NOMO-1 (cell line): ENCODE measurements at regions not wholly inside any gene's neighbourhood (a gene's known extent, or its start where the extent isn't known, plus 50 kb on each side); places are given as distances from the start of the nearest gene placed in this dataset.
A peak's percentile ranks its signal among the peaks of the same experiment; 100 is the strongest.

Source experiments
- DNase-seq, 2 experiments: peaks; one replicate each; lab custom pipeline; 2025; ENCODE audit not compliant: unreplicated experiment in 2 of 2; lab: John Stamatoyannopoulos, UW

DNA sequence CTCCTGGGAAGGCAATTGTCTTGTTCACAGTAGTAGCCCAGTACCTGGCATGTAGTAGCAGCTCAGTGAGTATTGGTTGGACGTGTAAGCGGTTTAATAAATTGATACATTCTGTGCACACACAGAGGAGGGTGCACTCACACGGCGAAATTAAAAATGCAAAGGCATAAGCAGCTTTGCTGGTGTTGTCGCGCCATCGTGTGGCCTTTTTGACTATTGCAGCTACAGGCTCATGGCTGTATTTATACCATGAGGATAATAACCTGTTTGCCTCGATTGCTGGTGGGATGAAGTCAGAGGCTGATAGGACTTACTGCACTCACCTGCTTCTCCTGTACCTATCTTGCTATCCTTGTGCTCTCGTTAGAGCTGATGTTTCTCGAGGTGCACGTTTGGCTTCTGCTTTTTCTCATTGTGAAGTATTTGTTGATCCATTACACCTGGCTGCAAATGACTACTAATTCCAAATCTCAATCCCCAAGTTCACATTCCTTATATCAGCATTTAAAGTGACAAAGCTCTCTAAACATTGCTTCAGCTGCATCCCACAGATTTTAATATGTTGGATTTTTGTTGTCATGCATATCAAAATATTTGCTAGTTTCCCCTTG, 61.5 kb downstream of the TBXT start:
- peak; percentile 21 to 37 for DNase-seq

DNA sequence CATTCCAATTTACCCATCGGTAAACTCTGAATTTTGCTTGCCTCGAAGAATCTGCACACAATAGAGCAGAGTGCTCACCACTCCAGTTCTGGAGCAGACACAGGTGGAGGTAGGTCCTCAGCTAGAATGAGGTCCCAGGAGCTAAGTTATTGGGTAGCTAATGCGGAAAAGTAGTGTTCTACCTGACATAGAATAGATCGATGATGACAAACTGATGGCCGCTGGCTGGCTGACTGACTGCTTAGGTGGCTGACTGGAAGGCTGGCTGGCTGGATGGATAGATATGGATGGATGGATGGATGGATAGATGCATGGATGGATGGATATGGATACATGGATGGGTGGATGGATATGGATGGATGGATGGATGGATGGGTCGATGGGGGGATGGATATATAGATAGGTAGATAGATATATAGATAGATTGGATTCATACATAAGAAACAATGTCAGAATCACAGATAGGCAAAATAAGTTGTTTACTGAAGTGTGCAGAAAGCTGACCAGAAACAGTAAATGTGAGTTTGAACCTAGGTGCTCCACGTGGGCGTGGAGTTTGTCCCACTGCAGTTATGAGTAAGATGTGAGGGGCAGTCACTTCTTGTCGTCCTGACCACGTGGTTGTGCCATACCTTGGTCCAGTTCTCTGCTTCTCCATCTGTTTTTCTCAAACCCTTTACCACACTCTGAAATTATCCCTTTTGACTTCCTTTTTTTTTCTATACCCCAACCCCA, 62.1 kb downstream of the TBXT start:
- no peak for DNase-seq

DNA sequence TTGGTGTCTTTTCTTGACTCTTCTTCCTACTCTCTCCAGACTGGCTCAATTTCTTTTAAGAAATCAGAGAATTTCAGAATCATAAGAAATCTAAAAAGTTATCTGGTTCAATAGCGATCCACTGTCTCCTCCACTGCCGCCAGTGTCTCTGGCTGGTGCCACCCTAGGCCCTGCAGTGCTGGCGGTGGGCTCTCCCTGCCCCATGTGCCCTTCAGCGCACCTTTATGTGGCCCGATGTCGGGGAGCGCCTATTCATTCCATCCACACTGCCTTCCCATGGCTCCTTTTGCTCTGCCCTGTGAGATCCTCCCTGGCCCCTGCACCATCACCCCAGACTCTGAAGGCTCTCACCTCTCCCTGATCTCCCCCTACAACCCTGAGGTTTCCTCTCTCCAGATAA, 62.8 kb downstream of the TBXT start:
- DNase-seq = no peak

- DNase-seq = no peak
Observed at GRCh38 chr6:166104107-166104506, 63.5 kb downstream of the TBXT start.

DNA sequence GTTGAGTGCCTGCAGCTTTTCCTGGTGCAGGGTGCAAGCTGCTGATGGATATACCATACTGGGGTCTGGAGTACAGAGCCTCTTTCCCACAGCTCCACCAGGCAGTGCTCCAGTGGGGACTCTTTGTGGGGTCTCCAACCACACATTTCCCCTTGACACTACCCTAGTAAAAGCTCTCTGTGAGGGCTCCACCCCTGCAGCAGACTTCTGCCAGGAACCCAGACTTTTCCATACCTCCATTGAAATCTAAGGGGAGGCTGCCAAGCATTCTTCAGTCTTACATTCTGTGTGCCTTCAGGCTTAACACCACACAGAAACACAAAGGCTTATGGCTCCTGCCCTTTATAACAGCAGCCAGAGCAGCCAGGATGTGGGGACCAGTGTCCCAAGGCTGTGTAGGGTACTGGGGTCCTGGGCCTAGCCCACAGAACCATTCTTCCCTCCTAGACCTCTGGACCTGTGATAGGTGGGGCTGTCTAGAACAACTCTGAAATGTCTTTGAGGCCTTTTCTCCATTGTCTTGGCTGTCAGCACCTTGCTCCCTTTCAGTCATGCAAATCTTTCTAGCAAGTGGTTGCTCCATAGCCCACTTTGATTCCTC, 65.7 kb downstream of the TBXT start:
- no peak for DNase-seq

GRCh38 chr6:166097914-166098522, 69.6 kb downstream of the TBXT start:
- no peak for DNase-seq

- DNase-seq = no peak
Observed at GRCh38 chr6:166087852-166088251, 79.8 kb downstream of the TBXT start.

DNA sequence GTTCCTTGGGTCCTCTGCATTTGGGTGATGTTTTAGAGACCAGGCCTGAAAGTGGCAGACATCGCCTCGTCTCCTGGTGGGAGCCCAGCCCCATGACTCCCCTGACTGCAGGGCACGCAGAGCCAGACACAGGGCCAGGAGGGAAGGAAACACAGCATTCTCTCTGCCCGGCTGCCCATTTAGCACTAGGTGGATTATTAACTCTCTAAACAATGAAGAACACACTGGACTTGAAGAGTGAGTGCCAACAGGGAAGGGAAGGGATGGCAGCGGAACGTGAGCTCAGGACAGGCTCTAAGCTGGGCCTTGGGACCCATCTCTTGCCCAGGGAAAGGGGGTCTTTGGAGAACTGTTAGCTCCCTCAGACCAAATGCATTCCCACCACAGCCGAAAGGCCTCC, 80.4 kb downstream of the TBXT start:
- DNase-seq = no peak

- no peak for DNase-seq
Observed at GRCh38 chr6:166085500-166085899, 82.2 kb downstream of the TBXT start.

- DNase-seq = no peak
Observed at GRCh38 chr6:166084951-166085350, 82.7 kb downstream of the TBXT start.

DNA sequence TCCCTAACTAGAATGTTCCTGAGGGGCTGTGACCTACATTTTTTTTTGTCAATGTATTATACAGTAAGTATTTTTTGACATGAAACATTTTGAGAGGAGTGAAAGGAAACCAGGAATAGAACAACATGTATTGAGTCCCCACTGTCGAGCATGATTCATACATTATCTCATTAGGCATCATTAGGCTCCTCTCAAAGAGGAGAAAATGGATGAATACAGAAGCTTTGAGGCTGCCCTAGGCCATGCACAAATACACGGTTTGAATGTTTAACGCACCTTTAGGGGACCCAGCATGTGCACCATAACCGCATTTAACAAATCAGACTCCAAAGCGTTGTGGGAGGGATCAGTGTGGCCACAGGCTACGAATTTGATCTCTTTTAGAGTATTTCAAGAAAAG, 87.8 kb downstream of the TBXT start:
- no peak for DNase-seq

DNA sequence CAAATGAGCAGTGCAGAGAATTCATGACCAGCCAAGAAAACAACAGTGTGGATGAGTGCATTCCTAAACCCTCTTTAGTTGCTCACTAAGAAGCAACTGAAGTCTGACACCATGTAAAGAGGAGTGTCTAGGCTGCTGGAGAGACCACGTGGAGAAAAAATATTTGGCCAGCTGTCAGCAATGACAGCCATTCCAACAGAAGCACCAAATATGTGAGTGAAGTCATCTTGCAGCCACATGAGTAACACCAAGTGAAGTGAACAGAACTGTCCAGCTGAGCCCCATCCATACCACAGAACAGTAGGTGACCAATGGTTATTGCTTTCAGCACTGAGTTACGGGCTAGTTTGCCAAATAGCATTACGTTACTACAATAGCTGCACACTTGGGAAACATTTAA, 89.4 kb downstream of the TBXT start:
- no peak for DNase-seq

- DNase-seq = no peak
Observed at GRCh38 chr6:166076625-166077024, 91.0 kb downstream of the TBXT start.

DNA sequence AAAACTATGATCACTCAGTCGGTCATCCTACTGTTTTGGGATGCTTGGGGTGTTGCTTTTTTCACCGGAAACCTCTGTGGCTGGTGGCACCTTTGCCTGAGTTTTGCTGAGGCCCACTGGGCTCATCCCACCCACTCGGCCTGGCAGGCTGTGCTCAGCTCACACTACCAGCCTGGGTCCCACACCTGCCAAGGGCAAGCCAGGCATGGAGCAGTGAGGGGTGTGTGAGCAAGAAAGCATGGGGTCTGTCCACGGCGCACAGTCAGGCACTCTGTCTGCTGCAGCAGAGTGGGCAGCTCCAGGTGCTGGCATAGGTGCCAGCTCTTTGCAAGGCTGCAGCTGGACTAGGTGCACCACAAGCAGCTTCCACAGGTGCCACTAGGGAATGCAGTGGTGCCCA, 91.7 kb downstream of the TBXT start:
- DNase-seq = no peak

- no peak for DNase-seq
Observed at GRCh38 chr6:166075186-166075585, 92.5 kb downstream of the TBXT start.

- DNase-seq = no peak
Observed at GRCh38 chr6:166073082-166073481, 94.6 kb downstream of the TBXT start.

DNA sequence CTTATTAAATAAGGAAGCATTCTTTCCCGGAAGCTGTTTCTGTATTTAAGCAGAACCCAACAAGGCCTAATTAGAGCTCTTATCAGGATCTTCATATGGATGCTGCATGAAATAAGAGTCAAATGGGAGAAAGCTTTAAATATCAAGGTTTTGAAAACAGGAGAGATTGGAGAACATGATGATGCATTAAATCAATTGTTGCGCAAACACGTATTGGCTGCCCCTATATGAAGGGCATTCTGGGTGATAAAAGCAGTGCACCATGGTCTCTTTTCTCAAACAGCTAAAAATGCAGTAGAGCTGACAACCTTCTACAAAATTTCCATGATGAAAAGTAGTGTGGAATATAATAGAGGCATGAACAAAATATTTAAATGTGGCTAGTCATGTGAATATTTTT, 98.9 kb downstream of the TBXT start:
- no peak for DNase-seq

GRCh38 chr6:166058064-166058739, 109.4 kb downstream of the TBXT start:
- DNase-seq = no peak

DNA sequence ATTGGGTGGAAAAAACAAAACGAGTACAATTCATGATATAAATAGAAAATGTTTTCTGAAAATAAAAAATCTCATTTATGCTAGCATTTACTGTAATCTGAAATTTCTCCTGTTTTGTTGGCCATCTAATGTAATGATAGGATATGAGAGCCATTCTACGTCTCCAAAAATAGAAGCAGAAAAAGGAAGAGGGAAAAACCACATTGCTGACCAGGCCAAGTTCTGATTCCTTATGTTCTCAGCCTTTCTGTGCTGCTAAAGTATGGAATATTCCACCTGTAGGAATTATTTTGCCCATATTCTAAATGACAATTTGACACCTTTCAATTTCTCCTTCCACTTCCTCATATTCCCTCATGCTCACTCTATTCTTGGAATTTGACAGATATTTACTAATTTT, 110.2 kb downstream of the TBXT start:
- no peak for DNase-seq

GRCh38 chr6:166056637-166057036, 111.0 kb downstream of the TBXT start:
- DNase-seq = no peak

DNA sequence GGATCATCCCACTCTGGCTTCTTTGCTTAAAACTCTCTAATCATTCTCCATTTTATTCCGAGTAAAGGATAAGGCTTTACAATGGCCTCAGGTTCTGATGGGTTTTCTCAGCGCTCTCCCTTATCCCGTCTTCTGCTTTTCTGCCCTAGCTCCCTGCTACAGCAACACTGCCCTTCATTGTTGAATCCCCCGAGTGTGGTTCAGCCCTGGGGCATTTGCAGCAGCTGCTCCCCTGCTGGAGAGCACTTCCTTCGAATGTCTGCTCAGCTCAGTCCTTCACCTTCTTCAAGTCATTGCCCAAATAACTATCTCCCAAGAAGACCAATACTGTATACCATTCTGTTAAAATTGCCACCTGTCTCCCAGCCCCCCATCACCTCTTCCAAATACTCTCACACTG, 111.8 kb downstream of the TBXT start:
- DNase-seq = no peak
